H1 (cell line): ENCODE measurements at regions not wholly inside any gene's neighbourhood (a gene's known extent, or its start where the extent isn't known, plus 50 kb on each side); places are given as distances from the start of the nearest gene placed in this dataset.

Experiments used
- CTCF ChIA-PET: fragments of 300-600 bp; sonication (Branson Sonifier 250); formaldehyde crosslinking; loops from one replicate; lab custom pipeline; 2021; ENCODE audit not compliant: partially characterized antibody; lab: Charles Lee
- POLR2A ChIA-PET: fragments of 300-600 bp; sonication (Branson Sonifier 250); formaldehyde crosslinking; loops from one replicate; lab custom pipeline; 2021; ENCODE audit warnings: inconsistent platforms; ENCODE audit not compliant: partially characterized antibody; lab: Charles Lee
- DNase-seq, 2 experiments: peaks; one replicate each; pipeline versions ENCODE4 v3.0.0 to v3.0.0-alpha.2; 2010 to 2022; ENCODE audit warnings: low spot score in 2 of 2, low read depth in 1 of 2, mixed read lengths in 1 of 2
- FAIRE-seq: peaks from 2 replicates; lab custom pipeline; 2011; peaks lifted over from hg19 to GRCh38; lab: Jason Lieb, UNC
- H2AFZ ChIP-seq: 2 replicates; pipeline ENCODE4 v1.8.1; 2012; ENCODE audit warnings: low read length, inconsistent platforms
- H2AK5ac ChIP-seq: 2 replicates; pipeline ENCODE4 v1.6.1; 2013; ENCODE audit warnings: low read depth, low read length
- H2BK120ac ChIP-seq: replicated peaks from 2 replicates; pipeline ENCODE3; 2013; ENCODE audit warnings: low read depth, low read length, inconsistent platforms
- H2BK12ac ChIP-seq: 2 replicates; pipeline ENCODE4 v1.6.1; 2013; ENCODE audit warnings: low read depth, low read length
- H2BK15ac ChIP-seq: 2 replicates; pipeline ENCODE4 v1.6.1; 2013; ENCODE audit warnings: low read length
- H2BK20ac ChIP-seq: 2 replicates; pipeline ENCODE4 v1.6.1; 2013; ENCODE audit warnings: low read length
- H2BK5ac ChIP-seq: 2 replicates; pipeline ENCODE4 v1.6.1; 2013; ENCODE audit warnings: low read depth, low read length
- H3K14ac ChIP-seq: 2 replicates; pipeline ENCODE4 v1.6.1; 2013; ENCODE audit warnings: inconsistent platforms; ENCODE audit not compliant: insufficient read length
- H3K18ac ChIP-seq: 2 replicates; pipeline ENCODE4 v1.6.1; 2013; ENCODE audit warnings: low read length; ENCODE audit errors: extremely low read depth
- H3K23ac ChIP-seq: 2 replicates; pipeline ENCODE4 v1.6.1; 2013; ENCODE audit warnings: inconsistent platforms; ENCODE audit not compliant: insufficient read length
- H3K23me2 ChIP-seq: 2 replicates; pipeline ENCODE4 v1.6.1; 2013; ENCODE audit warnings: low read depth, low read length
- H3K27ac ChIP-seq: 2 replicates; pipeline ENCODE4 v1.6.1; 2011; ENCODE audit warnings: low read depth, low read length, inconsistent platforms
- H3K27me3 ChIP-seq, 4 experiments: replicated peaks in 1 of 4; 1 replicate in 1 of 4; 2 replicates in 3 of 4; pipeline versions ENCODE4 v1.6.1 to v1.8.1; 2011 to 2013; ENCODE audit warnings: low read length in 3 of 4, mild to moderate bottlenecking in 3 of 4, inconsistent platforms in 2 of 4, mixed read lengths in 2 of 4, moderate library complexity in 1 of 4; ENCODE audit not compliant: control insufficient read depth in 3 of 4, insufficient read depth in 3 of 4; ENCODE audit errors: extremely low read depth in 1 of 4
- H3K36me3 ChIP-seq, 4 experiments: 2 replicates each; pipeline versions ENCODE4 v1.6.1 to v1.8.1; 2011 to 2013; ENCODE audit warnings: mild to moderate bottlenecking in 4 of 4, low read length in 3 of 4, moderate library complexity in 2 of 4, control low read depth in 1 of 4, inconsistent platforms in 1 of 4; ENCODE audit not compliant: insufficient read depth in 4 of 4, control insufficient read depth in 2 of 4
- H3K4ac ChIP-seq: replicated peaks from 2 replicates; pipeline ENCODE3; 2013; ENCODE audit warnings: low read length, low read depth, mixed read lengths, inconsistent platforms; ENCODE audit not compliant: insufficient read length
- H3K4me1 ChIP-seq, 4 experiments: replicated peaks in 1 of 4; 1 replicate in 1 of 4; 2 replicates in 3 of 4; pipeline versions ENCODE4 v1.6.1 to v1.8.1; 2011 to 2013; ENCODE audit warnings: low read length in 3 of 4, inconsistent platforms in 2 of 4, mixed read lengths in 1 of 4; ENCODE audit not compliant: insufficient read depth in 4 of 4, control insufficient read depth in 3 of 4
- H3K4me2 ChIP-seq, 2 experiments: 2 replicates each; pipeline versions ENCODE4 v1.6.1 to v1.8.1; 2011 to 2013; ENCODE audit warnings: low read depth in 2 of 2, low read length in 2 of 2, control low read depth in 1 of 2, inconsistent platforms in 1 of 2, mild to moderate bottlenecking in 1 of 2; ENCODE audit not compliant: insufficient read depth in 1 of 2
- H3K4me3 ChIP-seq, 4 experiments: fragments of 200-600, 300-600 bp in 1 of 4; sonication (generic), shearing (Covaris generic), sonication (Bioruptor Twin) in 1 of 4; 2 replicates each; pipeline versions ENCODE4 v1.5.1 to v1.8.1; 2011 to 2016; ENCODE audit warnings: low read length in 4 of 4, low read depth in 3 of 4, control low read depth in 2 of 4, inconsistent platforms in 2 of 4, mild to moderate bottlenecking in 2 of 4, mixed read lengths in 1 of 4, moderate library complexity in 1 of 4; ENCODE audit not compliant: insufficient read depth in 2 of 4; ENCODE audit errors: extremely low read depth in 1 of 4
- H3K56ac ChIP-seq: replicated peaks from 2 replicates; pipeline ENCODE3; 2013; ENCODE audit warnings: low read depth, mild to moderate bottlenecking, mixed read lengths, low read length, inconsistent platforms; ENCODE audit not compliant: insufficient read length
- H3K79me1 ChIP-seq: 2 replicates; pipeline ENCODE4 v1.6.1; 2013; ENCODE audit warnings: low read depth, low read length, control low read depth
- H3K79me2 ChIP-seq, 2 experiments: 2 replicates each; pipeline versions ENCODE4 v1.6.1 to v1.8.1; 2012 to 2013; ENCODE audit warnings: low read length in 2 of 2, mild to moderate bottlenecking in 2 of 2, inconsistent platforms in 1 of 2; ENCODE audit not compliant: insufficient read depth in 2 of 2, control insufficient read depth in 1 of 2
- H3K9ac ChIP-seq, 4 experiments: replicated peaks in 1 of 4; 1 replicate in 1 of 4; 2 replicates in 3 of 4; pipeline versions ENCODE4 v1.6.1 to v1.8.1; 2011 to 2013; ENCODE audit warnings: low read depth in 3 of 4, low read length in 3 of 4, control low read depth in 2 of 4, mild to moderate bottlenecking in 2 of 4, moderate library complexity in 2 of 4, inconsistent platforms in 1 of 4; ENCODE audit errors: extremely low read depth in 1 of 4
- H3K9me3 ChIP-seq, 2 experiments: 2 replicates each; pipeline versions ENCODE4 v1.6.1 to v1.8.1; 2012 to 2013; ENCODE audit warnings: mild to moderate bottlenecking in 2 of 2, moderate library complexity in 2 of 2, control low read depth in 1 of 2, inconsistent platforms in 1 of 2, low read depth in 1 of 2, low read length in 1 of 2, mixed read lengths in 1 of 2; ENCODE audit not compliant: insufficient read depth in 2 of 2
- H4K20me1 ChIP-seq, 2 experiments: replicated peaks in 1 of 2; 2 replicates each; pipeline versions ENCODE3 to v1.8.1; 2011 to 2013; ENCODE audit warnings: inconsistent platforms in 2 of 2, low read length in 2 of 2, mild to moderate bottlenecking in 1 of 2; ENCODE audit not compliant: insufficient read depth in 2 of 2, control insufficient read depth in 1 of 2
- H4K5ac ChIP-seq: 2 replicates; pipeline ENCODE4 v1.6.1; 2013; ENCODE audit warnings: low read length, low read depth, mixed read lengths, inconsistent platforms; ENCODE audit not compliant: insufficient read length
- H4K8ac ChIP-seq: 2 replicates; pipeline ENCODE4 v1.8.0; 2013; ENCODE audit warnings: mild to moderate bottlenecking, moderate library complexity, low read length, inconsistent platforms; ENCODE audit not compliant: insufficient read depth; ENCODE audit errors: extremely low read depth
- H4K91ac ChIP-seq: replicated peaks from 2 replicates; pipeline ENCODE3; 2013; ENCODE audit warnings: low read length, mixed read lengths, inconsistent platforms; ENCODE audit not compliant: insufficient read length
- ASH2L ChIP-seq: fragments of 200-600, 300-600 bp; sonication (generic); IDR thresholded peaks from one replicate; pipeline ENCODE4 v1.7.1; 2017; ENCODE audit warnings: low read length
- ATF3 ChIP-seq: IDR thresholded peaks from 2 replicates; pipeline ENCODE4 v1.6.1; 2011; ENCODE audit warnings: low read depth, mild to moderate bottlenecking, low read length; ENCODE audit not compliant: insufficient read depth
- BRCA1 ChIP-seq: IDR thresholded peaks from 2 replicates; pipeline ENCODE4 v1.6.1; 2012; ENCODE audit warnings: low read depth, low read length, improper control_type of control experiment
- CREB1 ChIP-seq: IDR thresholded peaks from 2 replicates; pipeline ENCODE4 v1.6.1; 2012; ENCODE audit warnings: inconsistent platforms
- CTCF ChIP-seq, 3 experiments: IDR thresholded peaks; 1 replicate in 2 of 3; 2 replicates in 1 of 3; pipeline versions ENCODE4 v1.5.1 to v1.6.1; 2011; ENCODE audit warnings: low read length in 3 of 3, mild to moderate bottlenecking in 3 of 3, inconsistent platforms in 2 of 3, low read depth in 1 of 3, moderate library complexity in 1 of 3; ENCODE audit not compliant: insufficient read depth in 1 of 3; ENCODE audit errors: control extremely low read depth in 1 of 3
- E2F6 ChIP-seq: IDR thresholded peaks from 2 replicates; pipeline ENCODE4 v1.6.1; 2012; ENCODE audit warnings: inconsistent platforms
- NRF1 ChIP-seq: IDR thresholded peaks from 2 replicates; pipeline ENCODE4 v1.6.1; 2011; ENCODE audit warnings: mild to moderate bottlenecking, low read depth, low read length, improper control_type of control experiment
- RBBP5 ChIP-seq: IDR thresholded peaks from 2 replicates; pipeline ENCODE4 v1.7.1; 2012; ENCODE audit warnings: low read depth, mild to moderate bottlenecking, inconsistent platforms, low read length, moderate library complexity, borderline replicate concordance
- SP1 ChIP-seq: IDR thresholded peaks from 2 replicates; pipeline ENCODE4 v1.6.1; 2011; ENCODE audit warnings: low read depth, low read length
- SP2 ChIP-seq: IDR thresholded peaks from 2 replicates; pipeline ENCODE4 v1.6.1; 2012; ENCODE audit warnings: mild to moderate bottlenecking, low read length, inconsistent platforms
- TBP ChIP-seq: IDR thresholded peaks from 2 replicates; pipeline ENCODE4 v1.6.1; 2011; ENCODE audit warnings: low read depth, low read length, improper control_type of control experiment
- WGBS, 2 experiments: shearing (Covaris generic) in 1 of 2; methylation state at CpG; one replicate each; pipeline versions ENCODE4 v1.1.6 to v1.1.7; 2013 to 2015; ENCODE audit warnings: low lambda C conversion rate in 2 of 2, mixed read lengths in 2 of 2, inconsistent platforms in 1 of 2, low coverage in 1 of 2, missing lambda C conversion rate in 1 of 2; ENCODE audit not compliant: insufficient replicate concordance in 2 of 2, insufficient coverage in 1 of 2, insufficient read length in 1 of 2; ENCODE audit errors: extremely low coverage in 1 of 2, missing lambda C conversion rate in 1 of 2; 5-methylcytosine and 5-hydroxymethylcytosine counted together
- TF ChIP-seq, protein P1 (sequence below): IDR thresholded peaks from 2 replicates; pipeline ENCODE4 v1.6.1; 2012; ENCODE audit warnings: inconsistent platforms

- H2AFZ ChIP-seq, result peak overlapping the region; percentile 71; the same call in 1 of the 2 replicates
- H3K9ac ChIP-seq, result no peak overlapping the region
- H4K8ac ChIP-seq, result no peak overlapping the region
- no peak overlapping the region for H4K91ac ChIP-seq
- H2BK5ac ChIP-seq, result no peak overlapping the region
- CTCF ChIA-PET, result interaction anchor here (0.7 kb wide), 1 partner anchor 1360 kb away, joined by 4 read pairs; no protein-coding TSS in a partner anchor
- no peak overlapping the region for H3K4ac ChIP-seq
- no peaks in the 10 kb centered on the region; a peak in 1 of 7 replicates for H3K4me1 ChIP-seq
- H3K14ac ChIP-seq, result no peak overlapping the region
- no peaks in the 10 kb centered on the region for H3K79me2 ChIP-seq
- H3K27ac ChIP-seq, result no peak overlapping the region
- H3K23ac ChIP-seq, result no peak overlapping the region
- H3K36me3 ChIP-seq, result no peaks in the 10 kb centered on the region
- H3K56ac ChIP-seq, result no peak overlapping the region
- H2BK20ac ChIP-seq, result no peak overlapping the region
- H3K18ac ChIP-seq, result no peak overlapping the region
- FAIRE-seq, result no peak
- no peak for DNase-seq
- no peak overlapping the region for H3K4me2 ChIP-seq
- POLR2A ChIA-PET, result no interaction called here
- H3K79me1 ChIP-seq, result no peaks in the 10 kb centered on the region
- no peaks in the 10 kb centered on the region for H3K23me2 ChIP-seq
- no peak overlapping the region for H2AK5ac ChIP-seq
- no peak overlapping the region for H2BK15ac ChIP-seq
- no peak overlapping the region for H2BK12ac ChIP-seq
- H4K20me1 ChIP-seq, result no peaks in the 10 kb centered on the region
- no peaks in the 10 kb centered on the region for H3K27me3 ChIP-seq
- H2BK120ac ChIP-seq, result no peak overlapping the region
- H3K4me3 ChIP-seq, result no peak overlapping the region
- WGBS, 2 experiments, result 75% methylated on average over 3 of the region's 3 CpGs; no CpG with 5 or more reads in 1 of the 2 experiments
- no peak overlapping the region for H4K5ac ChIP-seq
- H3K9me3 ChIP-seq, result no peaks in the 10 kb centered on the region
- no peak for TF ChIP-seq BRCA1
- TF ChIP-seq SP1, result no peak
- TF ChIP-seq, protein P1, sequence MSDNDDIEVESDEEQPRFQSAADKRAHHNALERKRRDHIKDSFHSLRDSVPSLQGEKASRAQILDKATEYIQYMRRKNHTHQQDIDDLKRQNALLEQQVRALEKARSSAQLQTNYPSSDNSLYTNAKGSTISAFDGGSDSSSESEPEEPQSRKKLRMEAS, result no peak
- no peak for TF ChIP-seq SP2
- no peak for TF ChIP-seq CTCF (IDR thresholded peaks at IDR 0.05; ENCODE audit: control extremely low read depth in 1 of 3, insufficient read depth in 1 of 3, low read depth in 1 of 3, low read length in 3 of 3)
- TF ChIP-seq TBP, result no peak
- no peak for TF ChIP-seq ASH2L
- no peak for TF ChIP-seq RBBP5
- TF ChIP-seq ATF3, result no peak
- TF ChIP-seq CREB1, result no peak
- no peak for TF ChIP-seq E2F6
- TF ChIP-seq NRF1, result no peak
Measured at GRCh38 chr6:121694389-121694788, 258.9 kb downstream of the GJA1 start.
